Activated CD4-positive, alpha-beta T cell treated with anti-CD3 and anti-CD28 coated beads, Interleukin-2, amount 10 ng/mL, durations not matched to agents 7 days and 5 days (primary cell): ENCODE measurements at regions not wholly inside any gene's neighbourhood (a gene's known extent, or its start where the extent isn't known, plus 50 kb on each side); places are given as distances from the start of the nearest gene placed in this dataset.

Source experiments
- CTCF ChIA-PET: fragments of 350-600 bp; sonication (Branson Sonifier 250); formaldehyde crosslinking; loops from one replicate; lab custom pipeline; 2021; ENCODE audit warnings: antibody characterized with exemption; lab: Charles Lee
- POLR2A ChIA-PET: fragments of 350-600 bp; sonication (Branson Sonifier 250); formaldehyde crosslinking; loops from one replicate; lab custom pipeline; 2021; ENCODE audit warnings: antibody characterized with exemption; lab: Charles Lee
- DNase-seq: peaks from one replicate; pipeline ENCODE4 v3.0.0-alpha.2; 2020
- H3K27ac Mint-ChIP-seq: one replicate; pipeline ENCODE4 v1.8.0; 2021; ENCODE audit warnings: mild to moderate bottlenecking, moderate library complexity, mixed read lengths
- H3K27me3 Mint-ChIP-seq: one replicate; pipeline ENCODE4 v1.8.0; 2021; ENCODE audit warnings: mixed read lengths
- H3K36me3 Mint-ChIP-seq: one replicate; pipeline ENCODE4 v1.8.0; 2021; ENCODE audit warnings: low read depth, mixed read lengths
- H3K4me1 Mint-ChIP-seq: one replicate; pipeline ENCODE4 v1.8.0; 2021; ENCODE audit warnings: mixed read lengths
- H3K4me3 Mint-ChIP-seq: one replicate; pipeline ENCODE4 v1.8.0; 2021; ENCODE audit warnings: mild to moderate bottlenecking, moderate library complexity, mixed read lengths
- H3K9me3 Mint-ChIP-seq: one replicate; pipeline ENCODE4 v1.8.0; 2021; ENCODE audit warnings: mixed read lengths

GRCh38 chr13:99900960-99901359 is 70.6 kb downstream of the ZIC5 start:
- no peak for DNase-seq
- Mint-ChIP-seq H3K27ac (no peak overlapping the region), H3K4me1 (peaks cover 5% of the 10 kb centered on the region), H3K9me3 (no peaks in the 10 kb centered on the region), H3K4me3 (no peak overlapping the region), H3K36me3 (no peaks in the 10 kb centered on the region), H3K27me3 (peaks cover 63% of the 10 kb centered on the region)
- CTCF ChIA-PET = interaction anchor here (1.2 to 2.0 kb wide), 5 partner anchors 10 to 83 kb away, joined by 3 to 11 read pairs (median 4); no protein-coding TSS in a partner anchor
- POLR2A ChIA-PET = no interaction called here

GRCh38 chr13:99898421-99898820 is 73.1 kb downstream of the ZIC5 start:
- no peaks in the 10 kb centered on the region for H3K36me3 Mint-ChIP-seq
- POLR2A ChIA-PET = no interaction called here
- no peak for DNase-seq
- peaks cover 13% of the 10 kb centered on the region for H3K4me1 Mint-ChIP-seq
- H3K9me3 Mint-ChIP-seq = no peaks in the 10 kb centered on the region
- peaks cover 70% of the 10 kb centered on the region for H3K27me3 Mint-ChIP-seq
- no peak overlapping the region for H3K4me3 Mint-ChIP-seq
- H3K27ac Mint-ChIP-seq = no peak overlapping the region
- CTCF ChIA-PET = interaction anchor here (0.6 to 0.9 kb wide), 2 partner anchors 9 to 207 kb away, joined by 3 to 4 read pairs; no protein-coding TSS in a partner anchor

- H3K4me3 Mint-ChIP-seq = no peak overlapping the region
- H3K27ac Mint-ChIP-seq = no peak overlapping the region
- no peaks in the 10 kb centered on the region for H3K9me3 Mint-ChIP-seq
- H3K27me3 Mint-ChIP-seq = peaks cover 66% of the 10 kb centered on the region
- ChIA-PET POLR2A (no interaction called here), CTCF (interaction anchor here (1.3 kb wide), 1 partner anchor 11 kb away, joined by 6 read pairs; no protein-coding TSS in a partner anchor)
- no peak for DNase-seq
- no peaks in the 10 kb centered on the region for H3K36me3 Mint-ChIP-seq
- peaks cover 13% of the 10 kb centered on the region for H3K4me1 Mint-ChIP-seq
These were observed 74.5 kb downstream of the ZIC5 start for GRCh38 chr13:99897076-99897440.

GRCh38 chr13:99896369-99897075 is 75.0 kb downstream of the ZIC5 start:
- ChIA-PET CTCF (interaction anchor here (1.3 kb wide), 1 partner anchor 11 kb away, joined by 6 read pairs; no protein-coding TSS in a partner anchor), POLR2A (no interaction called here)
- Mint-ChIP-seq H3K36me3 (no peaks in the 10 kb centered on the region), H3K9me3 (no peaks in the 10 kb centered on the region), H3K27ac (no peak overlapping the region), H3K4me1 (peaks cover 13% of the 10 kb centered on the region), H3K4me3 (no peak overlapping the region), H3K27me3 (peaks cover 67% of the 10 kb centered on the region)
- no peak for DNase-seq

GRCh38 chr13:99895444-99896368 is 75.9 kb downstream of the ZIC5 start:
- H3K27ac Mint-ChIP-seq = no peak overlapping the region
- H3K27me3 Mint-ChIP-seq = peaks cover 69% of the 10 kb centered on the region
- H3K9me3 Mint-ChIP-seq = no peaks in the 10 kb centered on the region
- ChIA-PET POLR2A (no interaction called here), CTCF (no interaction called here)
- no peak for DNase-seq
- peaks cover 13% of the 10 kb centered on the region for H3K4me1 Mint-ChIP-seq
- H3K4me3 Mint-ChIP-seq = peak overlapping the region; percentile 57
- H3K36me3 Mint-ChIP-seq = no peaks in the 10 kb centered on the region

GRCh38 chr13:99894840-99895443 is 76.6 kb downstream of the ZIC5 start:
- no peak for DNase-seq

GRCh38 chr13:99894105-99894839 is 77.3 kb downstream of the ZIC5 start:
- Mint-ChIP-seq H3K4me3 (peak overlapping the region; percentile 57), H3K4me1 (peaks cover 8% of the 10 kb centered on the region), H3K36me3 (no peaks in the 10 kb centered on the region), H3K27ac (no peak overlapping the region), H3K27me3 (peaks cover 65% of the 10 kb centered on the region), H3K9me3 (no peaks in the 10 kb centered on the region)
- ChIA-PET POLR2A (no interaction called here), CTCF (interaction anchor here (0.6 kb wide), 1 partner anchor 138 kb away, joined by 3 read pairs; no protein-coding TSS in a partner anchor)
- no peak for DNase-seq

More at GRCh38 chr13:99894840-99895443, 76.6 kb downstream of the ZIC5 start:
- ChIA-PET CTCF (no interaction called here), POLR2A (no interaction called here)
- H3K4me1 Mint-ChIP-seq = peaks cover 8% of the 10 kb centered on the region
- H3K27me3 Mint-ChIP-seq = peaks cover 65% of the 10 kb centered on the region
- H3K36me3 Mint-ChIP-seq = no peaks in the 10 kb centered on the region
- H3K9me3 Mint-ChIP-seq = no peaks in the 10 kb centered on the region
- peak overlapping the region; percentile 57 for H3K4me3 Mint-ChIP-seq
- H3K27ac Mint-ChIP-seq = no peak overlapping the region

GRCh38 chr13:99893567-99893966 is 78.0 kb downstream of the ZIC5 start:
- Mint-ChIP-seq H3K27ac (no peak overlapping the region), H3K9me3 (no peaks in the 10 kb centered on the region), H3K4me3 (no peak overlapping the region), H3K36me3 (no peaks in the 10 kb centered on the region), H3K27me3 (peaks cover 58% of the 10 kb centered on the region), H3K4me1 (peaks cover 8% of the 10 kb centered on the region)
- no peak for DNase-seq
- CTCF ChIA-PET = no interaction called here
- POLR2A ChIA-PET = no interaction called here

- Mint-ChIP-seq H3K4me1 (peaks cover 8% of the 10 kb centered on the region), H3K27ac (no peak overlapping the region), H3K36me3 (no peaks in the 10 kb centered on the region), H3K9me3 (no peaks in the 10 kb centered on the region), H3K4me3 (no peak overlapping the region), H3K27me3 (peaks cover 52% of the 10 kb centered on the region)
- DNase-seq = no peak
- ChIA-PET CTCF (no interaction called here), POLR2A (no interaction called here)
These were observed 78.6 kb downstream of the ZIC5 start for GRCh38 chr13:99892866-99893504.

- Mint-ChIP-seq H3K4me1 (peaks cover 8% of the 10 kb centered on the region), H3K4me3 (no peak overlapping the region), H3K36me3 (no peaks in the 10 kb centered on the region), H3K27me3 (peaks cover 44% of the 10 kb centered on the region), H3K9me3 (no peaks in the 10 kb centered on the region), H3K27ac (no peak overlapping the region)
- ChIA-PET POLR2A (no interaction called here), CTCF (interaction anchor here (0.6 kb wide), 1 partner anchor 236 kb away, joined by 3 read pairs; no protein-coding TSS in a partner anchor)
- DNase-seq = no peak
These were observed 79.4 kb downstream of the ZIC5 start for GRCh38 chr13:99892196-99892613.

GRCh38 chr13:99886706-99887105 is 84.9 kb downstream of the ZIC5 start:
- Mint-ChIP-seq H3K27me3 (peaks cover 7% of the 10 kb centered on the region), H3K9me3 (no peaks in the 10 kb centered on the region), H3K27ac (no peak overlapping the region), H3K36me3 (no peaks in the 10 kb centered on the region), H3K4me1 (no peaks in the 10 kb centered on the region), H3K4me3 (no peak overlapping the region)
- ChIA-PET POLR2A (no interaction called here), CTCF (no interaction called here)
- DNase-seq = no peak

- POLR2A ChIA-PET = no interaction called here
- no peaks in the 10 kb centered on the region for H3K4me1 Mint-ChIP-seq
These were observed 86.7 kb downstream of the ZIC5 start for GRCh38 chr13:99884913-99885312.

More at GRCh38 chr13:99884913-99885312, 86.7 kb downstream of the ZIC5 start:
- H3K27me3 Mint-ChIP-seq = peaks cover under 1% of the 10 kb centered on the region
- H3K27ac Mint-ChIP-seq = no peak overlapping the region
- H3K4me3 Mint-ChIP-seq = no peak overlapping the region
- no peaks in the 10 kb centered on the region for H3K9me3 Mint-ChIP-seq
- DNase-seq = no peak
- no peaks in the 10 kb centered on the region for H3K36me3 Mint-ChIP-seq
- CTCF ChIA-PET = no interaction called here
